Activated T-cell treated with anti-CD3 and anti-CD28 coated beads, Interleukin-2, amount 50 U/mL, for 72 hours (primary cell): ENCODE measurements at regions not wholly inside any gene's neighbourhood (a gene's known extent, or its start where the extent isn't known, plus 50 kb on each side); places are given as distances from the start of the nearest gene placed in this dataset.

ENCODE experiments used
- ATAC-seq, 2 donors: fragments of 150-1000 bp; cut with Tn5 transposase; replicated peaks in 1 of 2; 2 replicates each; pipeline ENCODE4 v1.10.0; 2021; ENCODE audit warnings: moderate library complexity in 2 of 2, mild to moderate bottlenecking in 1 of 2
- DNase-seq, 2 donors: peaks; one replicate each; pipeline ENCODE4 v3.0.0; 2021 to 2022; ENCODE audit warnings: mixed read lengths in 1 of 2
- H3K27ac Mint-ChIP-seq: one replicate; pipeline ENCODE4 v1.8.0; 2022; ENCODE audit warnings: mild to moderate bottlenecking, moderate library complexity, mixed read lengths
- H3K27me3 Mint-ChIP-seq: one replicate; pipeline ENCODE4 v1.8.0; 2022; ENCODE audit warnings: low read depth, mixed read lengths
- H3K36me3 Mint-ChIP-seq, 2 donors: one replicate each; pipeline ENCODE4 v1.8.0; 2022; ENCODE audit warnings: mixed read lengths in 2 of 2, mild to moderate bottlenecking in 1 of 2; ENCODE audit not compliant: insufficient read depth in 2 of 2
- H3K4me1 Mint-ChIP-seq: one replicate; pipeline ENCODE4 v1.8.0; 2022; ENCODE audit warnings: low read depth, mixed read lengths
- H3K4me3 Mint-ChIP-seq, 2 donors: one replicate each; pipeline ENCODE4 v1.8.0; 2022; ENCODE audit warnings: mild to moderate bottlenecking in 2 of 2, mixed read lengths in 2 of 2, moderate library complexity in 2 of 2
- H3K9me3 Mint-ChIP-seq, 2 donors: one replicate each; pipeline ENCODE4 v1.8.0; 2022; ENCODE audit warnings: mixed read lengths in 2 of 2

- H3K9me3 Mint-ChIP-seq, result no peaks in the 10 kb centered on the region
- DNase-seq, result no peak
- no peaks in the 10 kb centered on the region for H3K4me1 Mint-ChIP-seq
- H3K4me3 Mint-ChIP-seq, result no peak overlapping the region
- peaks cover 6% of the 10 kb centered on the region for H3K27me3 Mint-ChIP-seq
- H3K27ac Mint-ChIP-seq, result no peak overlapping the region
- ATAC-seq, result no peak
- no peaks in the 10 kb centered on the region for H3K36me3 Mint-ChIP-seq
Observed at GRCh38 chr5:158163451-158164295, 304.7 kb upstream of the CLINT1 start.

DNA sequence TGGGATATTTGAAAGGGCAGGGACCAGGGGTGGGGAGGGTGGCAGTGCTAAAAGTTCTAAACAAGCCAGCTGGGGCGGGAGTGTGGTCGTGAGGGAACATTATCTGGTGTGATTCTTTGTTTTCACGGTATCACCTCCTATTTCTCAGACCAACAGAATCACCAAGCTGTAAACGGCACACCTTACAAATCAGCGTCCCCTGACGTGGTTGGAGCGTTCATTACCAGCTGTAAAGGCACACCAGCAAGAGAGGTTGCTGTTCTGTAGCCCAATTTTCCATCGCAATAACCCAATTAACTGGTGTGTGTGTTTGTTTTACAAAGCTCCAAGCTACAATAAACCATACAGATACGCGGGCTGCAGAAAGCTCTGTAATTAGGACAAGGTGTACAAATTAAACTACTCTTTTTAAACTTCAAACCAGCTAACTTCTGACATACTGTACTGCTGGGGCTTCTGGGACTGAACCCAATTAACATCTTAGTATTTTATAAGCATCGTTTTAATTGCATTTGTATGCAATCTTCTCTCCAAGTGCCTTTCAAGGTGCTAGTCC lies 303.6 kb upstream of the CLINT1 start:
- Mint-ChIP-seq H3K4me1 (no peaks in the 10 kb centered on the region), H3K9me3 (no peaks in the 10 kb centered on the region), H3K27me3 (peaks cover 6% of the 10 kb centered on the region), H3K4me3 (no peak overlapping the region), H3K27ac (no peak overlapping the region), H3K36me3 (no peaks in the 10 kb centered on the region)
- no peak for DNase-seq
- no peak for ATAC-seq

GRCh38 chr5:158162026-158162425 lies 303.1 kb upstream of the CLINT1 start:
- Mint-ChIP-seq H3K4me3 (no peak overlapping the region), H3K36me3 (no peaks in the 10 kb centered on the region), H3K27me3 (peaks cover 6% of the 10 kb centered on the region), H3K27ac (no peak overlapping the region), H3K4me1 (no peaks in the 10 kb centered on the region), H3K9me3 (no peaks in the 10 kb centered on the region)
- no peak for DNase-seq
- no peak for ATAC-seq

DNA sequence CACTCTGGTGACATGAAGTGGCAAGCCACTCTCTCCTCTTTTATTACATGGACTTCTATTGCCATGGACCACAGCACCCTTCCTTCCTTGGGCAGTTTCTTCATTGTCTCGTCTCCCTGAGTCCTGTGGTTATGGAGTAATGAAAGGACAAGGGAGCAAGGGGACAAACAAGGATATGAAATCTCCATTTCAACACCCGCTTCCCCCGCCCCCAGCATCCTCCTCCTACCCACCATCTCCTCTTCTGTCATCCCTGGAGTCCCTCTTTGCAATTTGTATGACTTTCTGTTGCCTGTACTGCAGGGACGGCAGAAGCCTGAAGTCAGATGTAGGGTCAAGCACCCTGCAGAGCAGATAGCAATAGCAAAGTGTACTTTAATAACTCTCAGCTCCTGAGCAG lies 300.7 kb upstream of the CLINT1 start:
- DNase-seq (no peak), ATAC-seq (no peak)
- Mint-ChIP-seq H3K4me3 (no peak overlapping the region), H3K36me3 (no peaks in the 10 kb centered on the region), H3K27ac (no peak overlapping the region), H3K9me3 (no peaks in the 10 kb centered on the region), H3K4me1 (no peaks in the 10 kb centered on the region), H3K27me3 (peaks cover 3% of the 10 kb centered on the region)

GRCh38 chr5:158155811-158156505 lies 297.0 kb upstream of the CLINT1 start:
- peaks cover 6% of the 10 kb centered on the region for H3K27me3 Mint-ChIP-seq
- no peak overlapping the region for H3K4me3 Mint-ChIP-seq
- H3K36me3 Mint-ChIP-seq, result no peaks in the 10 kb centered on the region
- ATAC-seq (no peak), DNase-seq (no peak)
- no peaks in the 10 kb centered on the region for H3K4me1 Mint-ChIP-seq
- no peaks in the 10 kb centered on the region for H3K9me3 Mint-ChIP-seq
- H3K27ac Mint-ChIP-seq, result no peak overlapping the region

DNA sequence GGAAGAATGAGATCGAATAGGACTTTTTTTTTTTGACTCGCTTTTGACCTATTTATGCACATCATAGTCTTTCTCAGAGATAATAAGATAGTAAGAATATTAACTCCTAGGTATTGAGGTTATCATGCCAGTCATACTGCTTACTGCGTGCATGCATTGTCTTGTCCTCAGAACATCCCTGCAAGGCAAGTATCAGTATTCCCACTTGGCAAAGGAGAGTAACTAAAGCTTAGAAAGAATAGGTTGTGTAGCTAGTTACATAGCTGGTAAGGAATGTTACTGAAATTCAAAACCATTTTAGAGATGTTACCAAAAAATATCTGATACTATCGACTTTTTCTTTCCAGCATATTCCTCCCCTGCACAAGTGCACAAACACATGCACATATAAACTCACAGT lies 296.1 kb upstream of the CLINT1 start:
- DNase-seq (no peak), ATAC-seq (no peak)
- H3K4me1 Mint-ChIP-seq, result no peaks in the 10 kb centered on the region
- H3K36me3 Mint-ChIP-seq, result no peaks in the 10 kb centered on the region
- no peaks in the 10 kb centered on the region for H3K9me3 Mint-ChIP-seq
- H3K27ac Mint-ChIP-seq, result no peak overlapping the region
- no peak overlapping the region for H3K4me3 Mint-ChIP-seq
- peaks cover 6% of the 10 kb centered on the region for H3K27me3 Mint-ChIP-seq

- no peak overlapping the region for H3K27ac Mint-ChIP-seq
- H3K4me1 Mint-ChIP-seq, result no peaks in the 10 kb centered on the region
- no peaks in the 10 kb centered on the region for H3K36me3 Mint-ChIP-seq
- no peaks in the 10 kb centered on the region for H3K9me3 Mint-ChIP-seq
- ATAC-seq, result no peak
- DNase-seq, result no peak
- H3K4me3 Mint-ChIP-seq, result no peak overlapping the region
- H3K27me3 Mint-ChIP-seq, result peaks cover 6% of the 10 kb centered on the region
Observed at GRCh38 chr5:158154226-158155005, 295.5 kb upstream of the CLINT1 start.

GRCh38 chr5:158153508-158153907 lies 294.6 kb upstream of the CLINT1 start:
- H3K9me3 Mint-ChIP-seq, result no peaks in the 10 kb centered on the region
- no peak for ATAC-seq
- H3K27ac Mint-ChIP-seq, result no peak overlapping the region
- H3K4me3 Mint-ChIP-seq, result no peak overlapping the region
- H3K36me3 Mint-ChIP-seq, result no peaks in the 10 kb centered on the region
- DNase-seq, result no peak
- peaks cover 6% of the 10 kb centered on the region for H3K27me3 Mint-ChIP-seq
- no peaks in the 10 kb centered on the region for H3K4me1 Mint-ChIP-seq

DNA sequence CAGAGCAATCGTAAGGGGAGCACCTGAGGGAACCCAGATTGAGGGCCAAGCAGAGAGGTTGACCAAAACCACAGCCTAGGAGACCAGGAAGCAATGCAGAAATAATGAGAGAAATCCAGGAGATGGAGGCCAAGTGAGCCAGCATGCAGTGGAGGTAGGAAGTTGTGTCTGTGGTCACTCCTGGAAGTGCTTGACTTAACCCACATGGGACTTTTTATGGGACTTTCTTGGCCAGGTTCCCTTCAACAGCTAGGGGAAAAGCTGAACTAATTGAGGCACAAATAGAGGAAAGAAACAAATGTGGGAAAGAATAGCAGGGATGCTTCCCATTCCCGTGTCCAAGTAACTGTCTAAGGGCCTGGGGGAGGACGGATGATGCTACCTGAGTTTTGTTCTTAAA lies 293.2 kb upstream of the CLINT1 start:
- H3K27ac Mint-ChIP-seq, result no peak overlapping the region
- H3K9me3 Mint-ChIP-seq, result no peaks in the 10 kb centered on the region
- ATAC-seq (no peak), DNase-seq (no peak)
- no peaks in the 10 kb centered on the region for H3K4me1 Mint-ChIP-seq
- H3K27me3 Mint-ChIP-seq, result peaks cover 6% of the 10 kb centered on the region
- no peak overlapping the region for H3K4me3 Mint-ChIP-seq
- H3K36me3 Mint-ChIP-seq, result no peaks in the 10 kb centered on the region

DNA sequence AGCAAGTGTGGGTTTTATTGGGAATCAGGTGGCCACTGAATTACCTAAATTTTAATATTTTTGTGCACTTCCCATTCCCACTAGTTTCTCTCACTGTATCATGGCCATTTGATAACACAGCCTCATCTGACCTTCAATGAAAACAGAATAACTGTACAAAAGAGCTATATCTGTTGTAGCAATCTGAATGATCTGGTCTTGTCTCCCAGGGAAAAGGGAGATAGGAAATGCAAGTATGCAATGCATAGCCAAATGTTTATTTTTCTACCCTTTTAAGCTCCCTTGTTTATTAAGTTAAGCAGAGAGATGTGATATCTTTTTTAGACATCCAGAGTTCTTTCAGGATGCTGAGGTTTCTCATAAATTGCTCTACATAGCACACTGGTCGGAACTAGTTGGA lies 288.3 kb upstream of the CLINT1 start:
- Mint-ChIP-seq H3K36me3 (no peaks in the 10 kb centered on the region), H3K9me3 (no peaks in the 10 kb centered on the region), H3K4me3 (no peak overlapping the region), H3K27me3 (no peaks in the 10 kb centered on the region), H3K4me1 (no peaks in the 10 kb centered on the region), H3K27ac (no peak overlapping the region)
- no peak for DNase-seq
- ATAC-seq, result no peak

DNA sequence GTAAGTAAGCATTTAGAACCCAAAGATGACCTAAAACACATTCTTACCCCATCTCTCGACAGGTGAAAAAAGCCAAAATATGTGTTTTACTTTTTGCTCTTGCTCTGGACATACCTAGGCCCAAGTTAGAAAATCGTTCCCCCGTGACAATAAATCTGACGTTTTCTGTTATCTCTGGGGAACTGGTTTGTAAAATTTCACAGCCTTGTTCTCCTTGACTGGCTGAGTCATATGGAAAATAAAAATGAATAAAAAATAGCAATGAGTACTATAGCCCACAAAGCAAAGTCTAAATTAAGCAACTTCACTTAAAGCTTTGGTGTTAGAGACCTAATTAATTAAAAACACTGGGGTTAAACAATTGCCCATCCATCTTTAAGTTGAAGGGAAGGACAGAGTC lies 286.9 kb upstream of the CLINT1 start:
- Mint-ChIP-seq H3K9me3 (no peaks in the 10 kb centered on the region), H3K36me3 (no peaks in the 10 kb centered on the region), H3K4me1 (no peaks in the 10 kb centered on the region), H3K4me3 (no peak overlapping the region), H3K27ac (no peak overlapping the region), H3K27me3 (no peaks in the 10 kb centered on the region)
- DNase-seq (no peak), ATAC-seq (no peak)

DNA sequence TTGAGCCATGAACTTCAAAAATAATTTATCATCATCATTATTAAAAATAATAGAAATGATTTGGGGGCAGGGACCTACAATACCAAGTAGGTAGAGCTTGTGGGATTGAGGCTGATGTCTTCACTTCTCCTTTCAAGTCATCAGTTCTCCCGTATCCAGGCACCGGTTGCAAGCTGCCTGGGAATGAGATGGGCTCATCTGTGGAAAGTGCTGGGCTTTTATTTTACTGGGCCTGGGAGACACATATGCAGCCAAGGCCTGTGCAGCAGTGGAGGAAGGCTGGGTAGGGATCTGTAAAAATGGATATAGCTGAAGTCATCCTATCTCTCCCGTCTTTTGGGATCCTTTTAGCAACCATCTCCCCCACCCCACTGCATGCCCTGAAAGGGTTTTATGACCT lies 284.1 kb upstream of the CLINT1 start:
- DNase-seq (no peak), ATAC-seq (no peak)
- no peak overlapping the region for H3K4me3 Mint-ChIP-seq
- H3K27ac Mint-ChIP-seq, result no peak overlapping the region
- H3K9me3 Mint-ChIP-seq, result no peaks in the 10 kb centered on the region
- H3K36me3 Mint-ChIP-seq, result no peaks in the 10 kb centered on the region
- H3K4me1 Mint-ChIP-seq, result no peaks in the 10 kb centered on the region
- H3K27me3 Mint-ChIP-seq, result no peaks in the 10 kb centered on the region

GRCh38 chr5:158142156-158142555 lies 283.2 kb upstream of the CLINT1 start:
- no peaks in the 10 kb centered on the region for H3K4me1 Mint-ChIP-seq
- H3K9me3 Mint-ChIP-seq, result no peaks in the 10 kb centered on the region
- H3K27ac Mint-ChIP-seq, result no peak overlapping the region
- ATAC-seq, result no peak
- H3K36me3 Mint-ChIP-seq, result no peaks in the 10 kb centered on the region
- H3K27me3 Mint-ChIP-seq, result no peaks in the 10 kb centered on the region
- no peak for DNase-seq
- H3K4me3 Mint-ChIP-seq, result no peak overlapping the region
